ENCODE measurements at regions not wholly inside any gene's neighbourhood (a gene's known extent, or its start where the extent isn't known, plus 50 kb on each side); places are given as distances from the start of the nearest gene placed in this dataset.

GRCh38 chr7:34275624-34276023 lies 370.3 kb downstream of the BMPER start:
- no peak for DNase-seq (ENCODE audit: low read depth)

GRCh38 chr7:34277016-34277802 lies 371.9 kb downstream of the BMPER start:
- DNase-seq (ENCODE audit: low read depth), result no peak

- DNase-seq (ENCODE audit: low read depth), result no peak
Measured at GRCh38 chr7:34277803-34278199, 372.5 kb downstream of the BMPER start.

- DNase-seq (ENCODE audit: low read depth), result no peak
Measured at GRCh38 chr7:34281260-34281659, 375.9 kb downstream of the BMPER start.

GRCh38 chr7:34282271-34282670 lies 375.7 kb upstream of the NPSR1 start:
- no peak for DNase-seq (ENCODE audit: low read depth)

- DNase-seq (ENCODE audit: low read depth), result no peak
Measured at GRCh38 chr7:34296663-34297062, 361.4 kb upstream of the NPSR1 start.

- no peak for DNase-seq (ENCODE audit: low read depth)
Measured at GRCh38 chr7:34298492-34299013, 359.5 kb upstream of the NPSR1 start.

- DNase-seq (ENCODE audit: low read depth), result no peak
Measured at GRCh38 chr7:34299066-34299465, 359.0 kb upstream of the NPSR1 start.

GRCh38 chr7:34307540-34307939 lies 350.5 kb upstream of the NPSR1 start:
- DNase-seq (ENCODE audit: low read depth), result no peak

GRCh38 chr7:34308595-34308994 lies 349.4 kb upstream of the NPSR1 start:
- DNase-seq (ENCODE audit: low read depth), result no peak

GRCh38 chr7:34309116-34309515 lies 348.9 kb upstream of the NPSR1 start:
- no peak for DNase-seq (ENCODE audit: low read depth)

GRCh38 chr7:34309584-34309983 lies 348.4 kb upstream of the NPSR1 start:
- no peak for DNase-seq (ENCODE audit: low read depth)

GRCh38 chr7:34311591-34311990 lies 346.4 kb upstream of the NPSR1 start:
- no peak for DNase-seq (ENCODE audit: low read depth)

GRCh38 chr7:34312624-34313023 lies 345.4 kb upstream of the NPSR1 start:
- DNase-seq (ENCODE audit: low read depth), result no peak

GRCh38 chr7:34313289-34313688 lies 344.7 kb upstream of the NPSR1 start:
- no peak for DNase-seq (ENCODE audit: low read depth)

- no peak for DNase-seq (ENCODE audit: low read depth)
Measured at GRCh38 chr7:34315032-34315431, 343.0 kb upstream of the NPSR1 start.

- no peak for DNase-seq (ENCODE audit: low read depth)
Measured at GRCh38 chr7:34317039-34317438, 341.0 kb upstream of the NPSR1 start.

GRCh38 chr7:34320412-34320811 lies 337.6 kb upstream of the NPSR1 start:
- DNase-seq (ENCODE audit: low read depth), result no peak

- DNase-seq (ENCODE audit: low read depth), result peak; percentile 1
Measured at GRCh38 chr7:34320926-34321661, 336.9 kb upstream of the NPSR1 start.

GRCh38 chr7:34322841-34323240 lies 335.2 kb upstream of the NPSR1 start:
- DNase-seq (ENCODE audit: low read depth), result no peak

GRCh38 chr7:34327681-34328080 lies 330.3 kb upstream of the NPSR1 start:
- no peak for DNase-seq (ENCODE audit: low read depth)

GRCh38 chr7:34330308-34330707 lies 327.7 kb upstream of the NPSR1 start:
- no peak for DNase-seq (ENCODE audit: low read depth)

- DNase-seq (ENCODE audit: low read depth), result no peak
Measured at GRCh38 chr7:34331102-34331501, 326.9 kb upstream of the NPSR1 start.

Measured in activated T-helper 9 cell treated with anti-CD3 and anti-CD28 coated beads, Interleukin-2, amount 50 U/mL, for 16 hours (primary cell).